ENCODE measurements at regions not wholly inside any gene's neighbourhood (a gene's known extent, or its start where the extent isn't known, plus 50 kb on each side); places are given as distances from the start of the nearest gene placed in this dataset.

GRCh38 chr20:24388828-24389380, 80.5 kb upstream of the SYNDIG1 start:
- no peak for TF ChIP-seq MYC (IDR thresholded peaks at IDR 0.05; ENCODE audit: borderline replicate concordance, low read length)
- no peak for TF ChIP-seq CTCF (IDR thresholded peaks at IDR 0.05)
- TF ChIP-seq NR3C1 (IDR thresholded peaks at IDR 0.05): no peak
- TF ChIP-seq SREBF2 (IDR thresholded peaks at IDR 0.05): no peak
- no peak for TF ChIP-seq HMGXB4 (CRISPR knock-in tag; IDR thresholded peaks at IDR 0.05; ENCODE audit: borderline replicate concordance)
- TF ChIP-seq USF2 (IDR thresholded peaks at IDR 0.05): no peak
- TF ChIP-seq CHD4 (IDR thresholded peaks at IDR 0.05; ENCODE audit: borderline replicate concordance): no peak
- no peak for TF ChIP-seq E2F6 (IDR thresholded peaks at IDR 0.05; ENCODE audit: borderline replicate concordance, low read depth)
- no peak for TF ChIP-seq RFX5 (IDR thresholded peaks at IDR 0.05)
- TF ChIP-seq POLR2A (IDR thresholded peaks at IDR 0.05; ENCODE audit: low read length): no peak
- no peak for TF ChIP-seq MAX (IDR thresholded peaks at IDR 0.05)
- no peak for TF ChIP-seq SMC3 (IDR thresholded peaks at IDR 0.05)

Data from A549 (cell line).